ENCODE measurements at regions not wholly inside any gene's neighbourhood (a gene's known extent, or its start where the extent isn't known, plus 50 kb on each side); places are given as distances from the start of the nearest gene placed in this dataset.

GRCh38 chr4:138858419-138858818 lies 157.2 kb upstream of the NOCT start:
- no peak overlapping the region for H2AK5ac ChIP-seq (ENCODE audit: low read depth, low read length)
- intact Hi-C loops (cut with micrococcal nuclease) = no loop called here
- TF ChIP-seq NFE2L2 (IDR thresholded peaks at IDR 0.05; ENCODE audit: low read depth, low read length) (no peak), RAD21 (IDR thresholded peaks at IDR 0.05; ENCODE audit: low read length) (no peak), POLR2A (IDR thresholded peaks at IDR 0.05; ENCODE audit: low read depth, low read length) (no peak), RCOR1 (IDR thresholded peaks at IDR 0.05; ENCODE audit: insufficient replicate concordance, low read length) (no peak), MAFK (IDR thresholded peaks at IDR 0.05; ENCODE audit: low read depth, low read length) (no peak), MAZ (IDR thresholded peaks at IDR 0.05; ENCODE audit: borderline replicate concordance, low read depth, low read length) (no peak)
- no peak overlapping the region for H3K56ac ChIP-seq (ENCODE audit: extremely low read depth, insufficient read depth, low read length)
- dilution Hi-C loops (cut with HindIII; ENCODE audit: low sequenced_read_pairs, unreplicated experiment) = no loop called here
- no peaks in the 10 kb centered on the region for H3K79me1 ChIP-seq (ENCODE audit: low read depth in 1 of 2, low read length in 2 of 2)
- no peak overlapping the region for H3K23ac ChIP-seq (ENCODE audit: low read depth, low read length)
- H4K91ac ChIP-seq (ENCODE audit: insufficient read depth, low read depth, low read length) = no peak overlapping the region
- H2BK20ac ChIP-seq (ENCODE audit: low read depth, low read length) = no peak overlapping the region
- H3K4me1 ChIP-seq (ENCODE audit: control insufficient read depth, insufficient read depth, low read length) = peaks cover 1% of the 10 kb centered on the region; the same call in 1 of the 2 replicates
- H3K18ac ChIP-seq (ENCODE audit: low read depth, low read length) = no peak overlapping the region
- H3K9me3 ChIP-seq (ENCODE audit: control insufficient read depth, insufficient read depth, low read length) = no peaks in the 10 kb centered on the region
- H3K27me3 ChIP-seq (ENCODE audit: control insufficient read depth, insufficient read depth, low read length) = peaks cover 3% of the 10 kb centered on the region
- no TSS peak for BruUV-seq (replicated peaks)
- H3K36me3 ChIP-seq (ENCODE audit: control insufficient read depth, insufficient read depth, low read length) = no peaks in the 10 kb centered on the region
- no peak overlapping the region for H2BK120ac ChIP-seq (ENCODE audit: low read depth, low read length)
- CTCF ChIA-PET = no interaction called here
- H4K5ac ChIP-seq (ENCODE audit: low read depth, low read length) = no peak overlapping the region
- H3K9ac ChIP-seq (ENCODE audit: low read depth, low read length) = no peak overlapping the region
- H3K4ac ChIP-seq (ENCODE audit: low read depth, low read length) = no peak overlapping the region
- DNase-seq (no peak), ATAC-seq (ENCODE audit: low read depth) (no peak)
- no peak overlapping the region for H3K14ac ChIP-seq (replicated peaks; ENCODE audit: low read depth, low read length)
- in situ Hi-C loops (cut with MboI; ENCODE audit: low sequenced_read_pairs) = loop anchor here (25.0 kb wide), 1 partner anchor 646 kb away; no protein-coding TSS in a partner anchor
- H2BK5ac ChIP-seq (ENCODE audit: low read depth, low read length, poor library complexity, severe bottlenecking) = no peak overlapping the region
- H2AFZ ChIP-seq (replicated peaks; ENCODE audit: low read length, poor library complexity) = no peak overlapping the region
- H2AK9ac ChIP-seq (replicated peaks; ENCODE audit: low read depth, low read length, poor library complexity) = no peak overlapping the region
- no peak overlapping the region for H3K27ac ChIP-seq (ENCODE audit: insufficient read depth, low read length)
- POLR2A ChIA-PET (ENCODE audit: unreplicated experiment) = no interaction called here
- no peaks in the 10 kb centered on the region for H3K9me1 ChIP-seq (ENCODE audit: insufficient read depth, low read length)
- no peak overlapping the region for H3K4me2 ChIP-seq (ENCODE audit: low read depth, low read length)
- no peak overlapping the region for H3K4me3 ChIP-seq (ENCODE audit: insufficient read depth, low read depth, low read length)
- no peak overlapping the region for H4K8ac ChIP-seq (ENCODE audit: low read depth in 2 of 2, low read length in 2 of 2)
- H4K20me1 ChIP-seq (ENCODE audit: insufficient read depth, low read length) = no peaks in the 10 kb centered on the region
- H2BK15ac ChIP-seq (ENCODE audit: low read depth, low read length) = no peak overlapping the region
